Stimulated activated CD8-positive, alpha-beta memory T cell treated with anti-CD3 and anti-CD28 coated beads, Interleukin-7, amount 100 ng/mL, for 48 hours (primary cell): ENCODE measurements at regions not wholly inside any gene's neighbourhood (a gene's known extent, or its start where the extent isn't known, plus 50 kb on each side); places are given as distances from the start of the nearest gene placed in this dataset.

Source experiments
- DNase-seq, 2 donors: peaks; one replicate each; pipeline ENCODE4 v3.0.0-alpha.2; 2020; ENCODE audit warnings: low read depth in 1 of 2; ENCODE audit errors: extremely low read depth in 1 of 2

- DNase-seq = no peak
Observed at GRCh38 chr2:236861944-236862343, 223.7 kb upstream of the COPS8 start.

GRCh38 chr2:236862526-236862925 lies 223.2 kb upstream of the COPS8 start:
- DNase-seq = no peak

- no peak for DNase-seq
Observed at GRCh38 chr2:236862961-236863728, 222.5 kb upstream of the COPS8 start.

- no peak for DNase-seq
Observed at GRCh38 chr2:236863729-236864126, 222.0 kb upstream of the COPS8 start.

GRCh38 chr2:236865052-236865451 lies 220.6 kb upstream of the COPS8 start:
- DNase-seq = no peak

- DNase-seq = no peak
Observed at GRCh38 chr2:236866542-236867340, 218.9 kb upstream of the COPS8 start.

- DNase-seq = no peak
Observed at GRCh38 chr2:236867441-236868260, 218.0 kb upstream of the COPS8 start.

- DNase-seq = no peak
Observed at GRCh38 chr2:236870370-236870769, 215.3 kb upstream of the COPS8 start.

- no peak for DNase-seq
Observed at GRCh38 chr2:236871500-236872001, 214.1 kb upstream of the COPS8 start.

GRCh38 chr2:236872015-236872414 lies 213.7 kb upstream of the COPS8 start:
- DNase-seq = no peak

- no peak for DNase-seq
Observed at GRCh38 chr2:236872981-236873380, 212.7 kb upstream of the COPS8 start.

- no peak for DNase-seq
Observed at GRCh38 chr2:236873636-236874035, 212.1 kb upstream of the COPS8 start.

GRCh38 chr2:236874866-236875481 lies 210.7 kb upstream of the COPS8 start:
- no peak for DNase-seq

GRCh38 chr2:236875906-236876505 lies 209.7 kb upstream of the COPS8 start:
- DNase-seq = no peak

- no peak for DNase-seq
Observed at GRCh38 chr2:236876642-236877041, 209.0 kb upstream of the COPS8 start.

GRCh38 chr2:236877972-236878371 lies 207.7 kb upstream of the COPS8 start:
- DNase-seq = no peak

GRCh38 chr2:236879416-236879963 lies 206.2 kb upstream of the COPS8 start:
- DNase-seq = no peak

- no peak for DNase-seq
Observed at GRCh38 chr2:236882074-236882473, 203.6 kb upstream of the COPS8 start.

- DNase-seq = no peak
Observed at GRCh38 chr2:236882930-236883329, 202.8 kb upstream of the COPS8 start.

GRCh38 chr2:236883819-236884218 lies 201.9 kb upstream of the COPS8 start:
- no peak for DNase-seq
